ENCODE measurements at regions not wholly inside any gene's neighbourhood (a gene's known extent, or its start where the extent isn't known, plus 50 kb on each side); places are given as distances from the start of the nearest gene placed in this dataset.
"Not testable (repeated sequence)": the region's sequence is repeated elsewhere in the genome, so short reads cannot be mapped to it uniquely, and the experiment has no call there.

DNA sequence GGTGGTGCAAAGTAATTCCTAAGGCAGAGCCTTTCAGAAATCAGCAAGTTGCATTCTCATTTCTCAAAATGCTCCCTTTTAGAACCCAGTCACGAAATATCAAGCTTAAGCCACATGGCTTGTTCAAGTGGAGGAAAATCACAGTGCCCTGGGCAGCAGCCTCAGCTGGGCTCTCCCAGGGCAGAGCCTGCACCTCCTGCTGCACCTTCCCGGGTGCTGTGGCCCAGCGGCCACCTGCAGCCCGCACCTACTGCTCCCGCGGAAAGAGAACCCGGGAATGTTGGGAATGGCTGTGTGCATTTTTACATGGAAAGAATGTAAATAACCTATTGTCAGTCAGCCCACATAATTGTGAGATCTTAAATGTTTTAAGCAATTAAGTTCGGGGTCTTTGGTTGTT is 396.5 kb upstream of the VSTM2A start:
- no peak for FAIRE-seq

DNA sequence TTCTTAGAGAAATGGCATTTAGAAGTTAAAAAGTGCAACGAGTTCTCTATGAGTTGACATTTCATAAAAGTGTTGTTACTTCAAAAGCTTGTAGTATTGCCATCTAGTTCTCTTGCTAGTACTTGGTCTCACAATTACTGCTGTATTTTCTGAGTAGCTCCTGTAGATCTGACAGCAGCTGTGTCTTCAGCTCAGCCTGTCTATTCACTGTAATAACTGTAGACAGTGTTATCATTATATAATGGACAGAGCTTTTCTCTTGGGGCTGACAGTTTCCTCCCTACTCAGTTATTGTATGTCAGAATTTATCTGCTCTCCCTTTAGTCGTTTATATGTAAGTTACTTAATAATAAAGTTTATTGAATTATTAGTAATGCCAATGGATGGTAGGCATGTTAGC is 388.7 kb upstream of the VSTM2A start:
- FAIRE-seq, result no peak

DNA sequence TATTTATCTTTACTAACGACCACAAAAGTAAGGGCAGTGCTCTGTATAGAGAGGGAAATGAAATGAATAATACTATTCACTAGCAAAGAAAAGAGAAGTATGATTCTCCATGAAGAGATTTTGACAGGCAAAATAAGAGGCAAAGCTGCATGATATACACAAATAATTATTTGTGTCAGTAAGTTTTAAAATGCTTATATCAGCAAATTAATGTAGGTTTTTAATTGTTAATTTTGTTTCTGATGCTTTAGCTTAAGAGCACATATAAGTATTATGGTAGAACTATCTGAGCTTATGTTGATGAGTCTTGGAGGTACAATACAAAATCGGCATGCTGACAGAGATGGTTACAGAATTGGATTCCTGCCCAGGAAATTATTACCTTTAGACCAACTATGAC is 383.1 kb upstream of the VSTM2A start:
- FAIRE-seq, result no peak

GRCh38 chr7:54161621-54162020 is 380.6 kb upstream of the VSTM2A start:
- no peak for FAIRE-seq

DNA sequence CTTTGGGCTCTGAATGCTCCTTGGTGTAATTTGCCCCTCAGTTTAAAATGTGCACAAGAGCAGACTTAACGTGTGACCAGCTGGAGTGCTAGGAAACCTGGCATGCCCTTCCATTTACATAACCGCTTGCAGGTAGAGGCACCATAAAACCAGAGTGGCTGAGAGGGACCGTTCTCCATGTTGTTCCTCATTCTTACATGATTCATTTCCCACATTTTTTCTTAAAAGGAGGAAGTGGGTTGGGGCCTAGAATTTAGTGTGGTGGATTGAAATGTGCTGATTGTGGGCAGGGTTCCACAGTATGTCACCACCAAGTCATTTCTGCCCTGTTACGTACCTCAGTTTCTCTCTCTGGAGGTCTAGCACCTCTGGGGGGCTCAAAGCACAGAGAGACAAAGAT is 375.8 kb upstream of the VSTM2A start:
- no peak for FAIRE-seq

DNA sequence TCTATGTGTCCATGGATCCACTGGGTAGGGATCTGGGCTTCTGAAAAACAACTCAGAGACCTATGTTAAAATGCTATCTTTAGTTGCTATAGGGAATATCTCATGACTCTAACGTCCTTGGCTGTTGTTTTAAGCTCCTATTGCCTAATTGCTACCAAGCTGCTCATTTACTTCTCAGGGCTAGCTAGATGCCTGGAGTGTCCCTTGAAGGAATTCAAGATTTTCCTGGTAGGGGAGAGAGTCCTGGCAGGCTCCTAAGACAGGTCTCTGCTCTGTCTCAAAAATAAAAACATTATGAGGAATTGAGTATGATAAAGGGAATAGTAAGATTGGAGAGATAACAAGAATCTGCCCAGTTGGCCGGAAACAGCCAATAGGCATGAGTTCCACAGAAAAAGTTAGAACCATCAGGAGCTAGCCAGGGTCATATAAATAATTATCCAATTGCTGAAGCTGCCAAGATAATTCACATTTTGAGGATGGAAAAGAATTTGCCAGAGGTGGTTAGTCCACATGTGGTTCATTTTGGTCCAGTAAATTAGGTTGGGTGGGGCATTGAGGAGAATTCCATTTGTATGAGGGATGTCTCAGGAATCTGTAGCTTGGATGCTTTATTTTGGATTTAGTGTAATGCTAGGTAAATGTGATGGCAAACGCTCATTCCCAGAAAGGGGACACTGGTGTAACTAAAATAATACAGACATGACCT is 362.7 kb upstream of the VSTM2A start:
- no peak for FAIRE-seq

DNA sequence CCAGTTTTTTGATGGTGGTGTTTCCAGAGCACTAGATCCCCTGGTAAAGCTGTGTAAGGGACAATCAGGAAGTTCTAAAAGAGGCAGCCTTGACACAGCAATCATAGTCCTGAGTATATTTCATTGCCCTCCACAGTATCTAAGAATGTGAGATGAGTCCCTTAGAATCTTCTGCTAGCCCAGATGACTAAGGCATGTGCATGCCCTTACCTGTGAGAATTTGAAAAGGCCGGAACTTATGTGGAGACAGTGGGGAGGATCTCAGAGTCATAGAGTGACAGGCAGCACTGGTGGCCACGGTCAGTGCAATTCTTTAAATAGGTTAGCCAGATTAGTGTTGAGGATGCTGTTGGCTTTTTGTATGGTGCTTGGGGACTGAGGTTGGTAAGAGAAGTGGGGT is 361.4 kb upstream of the VSTM2A start:
- no peak for FAIRE-seq

DNA sequence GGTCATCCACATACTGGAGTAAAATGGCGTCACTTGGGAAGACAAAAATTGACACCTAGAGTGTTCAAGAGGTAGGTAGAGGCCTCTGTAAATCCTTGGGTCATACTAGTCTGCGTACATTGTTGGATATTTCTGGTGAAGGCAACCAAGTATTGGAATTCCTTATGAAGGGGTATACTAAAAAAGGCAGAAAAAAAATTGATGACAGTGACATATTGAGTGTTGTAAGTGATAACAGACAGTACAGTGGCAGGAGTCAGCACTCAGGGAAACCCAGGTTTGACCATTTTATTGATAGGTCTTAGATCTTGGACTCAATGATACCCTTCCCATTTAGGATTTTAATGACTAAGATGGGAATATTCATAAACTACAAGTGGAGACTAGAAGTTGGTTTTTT is 359.1 kb upstream of the VSTM2A start:
- FAIRE-seq, result no peak

DNA sequence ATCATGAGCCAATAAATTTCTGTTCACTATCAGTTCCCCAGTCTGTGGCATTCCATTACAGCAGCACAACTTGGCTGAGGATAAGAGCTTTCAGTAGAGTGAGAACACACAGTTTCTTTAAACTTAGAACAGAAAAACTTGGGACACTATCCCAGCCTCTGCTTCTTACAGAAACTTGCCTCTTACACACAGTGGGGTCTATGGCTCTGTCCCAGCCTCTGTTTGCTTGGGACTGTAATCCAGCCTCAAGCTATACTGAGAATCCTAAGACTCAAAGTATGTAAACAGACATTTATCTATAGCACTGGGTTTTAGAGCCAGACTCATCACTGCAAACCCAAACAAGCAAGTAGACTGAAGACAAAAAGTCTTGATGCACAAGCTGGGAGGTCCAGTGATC is 355.8 kb upstream of the VSTM2A start:
- no peak for FAIRE-seq

DNA sequence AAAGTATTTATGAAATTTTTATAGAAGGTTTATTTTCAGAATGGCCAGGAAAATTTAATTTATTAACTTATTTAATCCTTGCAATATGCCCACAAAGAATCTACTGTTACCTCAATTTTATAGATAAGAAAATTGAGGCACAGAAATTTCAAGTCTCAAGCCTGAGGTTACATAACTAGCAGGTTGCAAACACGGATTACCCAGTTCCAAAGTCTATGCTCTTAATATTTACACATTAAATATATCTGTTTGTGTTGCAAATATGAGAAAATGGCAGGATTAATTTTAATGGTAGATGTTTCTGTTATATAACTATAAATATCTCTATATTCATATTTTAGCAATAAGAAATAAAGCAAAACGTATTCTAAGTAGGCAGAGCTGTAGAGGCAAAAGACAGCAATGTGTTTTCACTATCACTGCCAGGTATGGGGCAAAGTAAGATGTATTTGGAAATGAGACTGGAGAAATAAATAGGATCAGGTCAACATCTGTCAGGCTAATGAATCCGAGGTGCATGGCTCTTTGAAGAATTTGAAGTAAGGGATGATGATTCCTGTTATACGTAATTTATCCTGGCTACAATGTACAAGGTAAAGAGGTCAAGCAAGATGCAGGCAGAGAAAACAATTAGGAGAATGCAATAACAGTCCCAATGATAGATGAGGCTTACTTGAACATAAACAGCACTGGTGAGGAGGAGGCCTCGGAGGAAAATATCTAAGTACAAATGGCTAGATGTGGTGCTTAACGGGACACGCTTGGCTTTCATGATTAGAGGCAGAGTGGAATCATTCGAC is 354.1 kb upstream of the VSTM2A start:
- FAIRE-seq, result no peak

DNA sequence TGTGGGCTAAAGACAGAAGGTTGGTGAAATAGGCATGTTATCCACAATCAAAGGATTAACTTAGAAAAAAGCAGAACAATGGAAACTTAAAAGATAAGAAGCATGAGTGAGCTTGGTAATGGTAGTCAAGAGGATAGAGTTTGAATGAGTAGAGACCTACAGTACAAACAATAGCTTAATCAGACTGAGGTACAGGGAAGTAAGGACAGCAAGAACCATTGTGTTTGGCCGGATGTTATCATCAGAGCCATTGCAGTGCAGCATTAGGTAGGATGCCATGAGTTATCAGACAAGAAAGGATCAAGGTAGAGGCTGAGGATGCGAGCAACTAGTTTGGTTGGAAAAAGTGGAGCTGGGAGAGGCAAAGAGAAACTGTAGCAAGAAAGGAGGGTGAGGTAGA is 353.3 kb upstream of the VSTM2A start:
- FAIRE-seq, result no peak

GRCh38 chr7:54189330-54189729 is 352.8 kb upstream of the VSTM2A start:
- FAIRE-seq, result no peak

- no peak for FAIRE-seq
These were observed 340.7 kb upstream of the VSTM2A start for GRCh38 chr7:54201501-54201900.

GRCh38 chr7:54215424-54215823 is 326.8 kb upstream of the VSTM2A start:
- FAIRE-seq, result peak; percentile 41

DNA sequence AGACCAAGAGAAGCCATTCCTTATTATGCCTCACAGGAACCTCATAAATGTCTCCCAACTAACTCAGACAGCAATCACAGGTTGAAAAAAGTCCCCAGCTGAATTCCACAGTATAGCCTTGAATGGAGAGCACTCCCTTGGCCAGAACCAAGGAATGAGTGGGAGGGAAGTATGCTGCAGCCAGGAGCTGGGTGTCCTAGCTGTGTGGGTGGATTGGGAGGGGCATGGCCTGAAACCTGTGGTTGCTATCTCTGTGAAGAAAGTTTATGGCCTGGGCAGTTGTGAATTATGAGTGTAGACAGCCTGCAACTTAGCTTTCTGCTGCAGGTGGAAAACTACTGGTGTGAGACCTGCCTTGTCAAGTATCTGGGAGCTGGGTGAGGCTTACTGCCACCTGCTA is 316.1 kb upstream of the VSTM2A start:
- FAIRE-seq, result not testable (repeated sequence)

DNA sequence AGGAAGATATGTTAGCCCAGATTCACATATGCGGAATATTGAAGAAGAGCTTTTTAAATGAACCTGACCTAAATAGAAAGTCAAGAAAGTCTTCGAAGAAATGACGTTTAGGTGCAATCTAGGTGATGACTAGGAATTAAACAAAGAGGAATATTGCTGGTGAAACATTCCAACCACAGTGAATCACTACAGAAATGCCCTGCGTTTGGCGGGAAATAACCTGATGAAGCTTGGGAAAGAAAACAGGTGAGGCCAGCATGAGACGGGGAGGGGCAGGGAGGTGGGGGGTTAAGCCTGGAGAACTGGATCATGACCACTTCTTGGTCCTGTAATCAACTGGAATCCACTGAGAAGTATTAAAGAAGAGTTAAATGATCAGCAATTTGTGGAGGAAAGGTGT is 299.4 kb upstream of the VSTM2A start:
- no peak for FAIRE-seq

GRCh38 chr7:54245020-54245419 is 297.2 kb upstream of the VSTM2A start:
- FAIRE-seq, result no peak

DNA sequence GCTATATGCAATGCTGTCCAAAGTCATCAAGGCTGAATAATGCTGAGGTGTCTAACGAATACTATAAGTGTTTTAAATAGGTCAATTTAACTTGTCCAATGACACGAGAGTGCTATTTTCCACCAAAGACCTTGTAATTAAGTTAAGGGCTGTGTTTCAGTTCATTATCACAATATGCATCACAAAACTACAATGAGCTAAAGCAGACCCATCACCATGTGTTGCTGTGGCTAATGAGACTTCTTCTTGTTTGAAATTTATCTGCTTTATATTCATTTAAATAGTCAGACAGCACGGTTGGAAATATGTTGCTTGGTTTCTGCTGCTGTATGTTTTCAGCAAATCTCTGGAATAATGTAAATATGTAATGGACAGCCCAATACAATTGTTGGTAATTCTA is 292.5 kb upstream of the VSTM2A start:
- FAIRE-seq, result no peak

DNA sequence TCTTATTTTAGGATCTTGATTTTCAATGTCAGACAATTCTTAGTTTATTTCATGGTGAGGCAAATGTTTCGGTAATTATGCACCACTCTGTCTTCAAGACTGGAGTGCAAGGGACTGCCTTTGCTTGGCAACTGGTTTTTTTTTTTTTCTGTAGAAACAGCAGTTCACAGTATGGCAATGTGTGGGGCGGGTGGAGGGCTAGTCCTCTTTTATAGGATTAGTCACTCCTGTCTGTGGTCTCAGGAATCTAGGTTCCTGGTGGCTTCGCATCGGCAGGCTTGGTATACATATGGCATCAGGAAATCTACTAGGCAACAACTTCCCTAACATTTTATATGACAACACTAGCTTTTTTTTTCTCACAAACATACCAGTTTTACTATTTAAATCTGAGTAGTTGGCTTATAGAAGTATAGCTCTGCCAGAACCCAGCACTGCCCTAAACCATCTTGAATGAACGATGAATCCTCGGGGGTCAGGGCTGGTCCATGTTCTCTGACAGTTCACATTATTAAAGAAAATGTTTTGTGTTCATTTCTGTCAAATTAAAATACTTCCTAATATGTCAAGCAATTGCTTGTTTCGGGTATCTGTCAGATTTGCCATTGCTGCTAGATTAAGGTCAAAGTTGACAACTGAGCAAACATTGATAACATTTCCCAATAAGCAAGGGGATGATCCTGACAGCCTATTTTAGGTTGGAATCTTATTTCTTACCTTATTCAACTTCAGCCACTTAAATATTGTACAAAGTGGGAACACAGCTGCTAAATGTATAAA is 289.7 kb upstream of the VSTM2A start:
- no peak for FAIRE-seq

DNA sequence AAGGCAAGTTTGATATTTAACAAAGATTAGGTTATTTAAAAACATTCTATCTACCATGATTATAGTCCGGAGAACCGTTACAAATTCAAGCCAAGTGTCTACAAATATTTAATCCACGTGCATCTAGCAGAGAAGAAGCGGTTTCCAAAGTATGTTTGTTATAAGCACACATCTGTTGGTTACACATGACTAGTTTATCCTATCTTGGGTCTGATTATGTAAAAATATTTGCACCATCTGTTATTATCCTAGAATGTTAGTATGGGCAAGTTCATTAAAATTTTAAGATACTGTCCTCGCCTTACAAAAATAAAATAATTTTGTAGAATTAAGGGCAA is 289.2 kb upstream of the VSTM2A start:
- no peak for FAIRE-seq

- no peak for FAIRE-seq
These were observed 286.9 kb upstream of the VSTM2A start for GRCh38 chr7:54255242-54255641.

- FAIRE-seq, result no peak
These were observed 283.0 kb upstream of the VSTM2A start for GRCh38 chr7:54259185-54259584.

DNA sequence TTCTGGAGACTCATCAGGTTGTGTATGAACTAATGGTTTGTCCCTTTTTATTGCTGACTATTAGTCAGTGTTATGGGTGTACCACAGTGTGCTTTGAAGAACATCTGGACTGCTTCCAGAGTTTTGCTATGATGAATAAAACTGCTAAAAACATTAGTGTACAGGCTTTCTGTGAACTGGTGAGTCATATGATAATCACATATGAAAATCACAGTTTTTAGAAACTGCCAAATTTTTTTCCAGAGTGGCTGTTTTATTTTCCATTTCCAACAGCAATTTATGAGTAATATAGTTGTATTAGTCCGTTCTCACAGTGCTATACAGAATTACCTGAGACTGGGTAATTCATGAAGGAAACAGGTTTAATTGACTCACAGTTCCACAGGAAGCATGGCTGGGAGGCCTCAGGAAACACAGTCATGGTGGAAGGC is 281.2 kb upstream of the VSTM2A start:
- FAIRE-seq, result no peak

DNA sequence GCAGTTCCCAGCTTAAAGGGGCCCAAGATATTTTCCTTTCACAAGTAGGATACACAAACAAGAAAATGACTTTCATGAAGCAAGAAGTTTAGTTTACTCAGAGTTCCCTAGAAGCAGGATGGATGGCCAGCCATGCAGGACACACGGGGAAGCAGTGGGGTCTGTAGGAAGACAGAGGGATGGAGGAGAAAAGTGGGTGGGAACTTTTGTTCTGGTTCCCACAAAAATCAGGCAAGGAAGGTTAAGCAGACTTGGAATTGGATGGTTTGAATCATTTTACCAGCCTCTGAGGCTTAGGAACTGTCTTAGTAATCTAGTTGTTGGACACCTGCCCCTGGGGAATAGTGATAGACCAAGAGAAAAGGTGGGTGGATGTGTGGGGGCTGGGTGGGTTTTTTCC is 263.3 kb upstream of the VSTM2A start:
- FAIRE-seq, result no peak

All from A204.1 (cell line).